Pancreas (tissue), 10 donors: ENCODE measurements at regions not wholly inside any gene's neighbourhood (a gene's known extent, or its start where the extent isn't known, plus 50 kb on each side); places are given as distances from the start of the nearest gene placed in this dataset.

Experiments
- ATAC-seq, 4 donors: fragments of 200-7000 bp; cut with Tn5 transposase; one replicate each; pipeline versions ENCODE4 v1.8.0 to v1.9.1; 2020; ENCODE audit warnings: mild to moderate bottlenecking in 4 of 4, moderate library complexity in 4 of 4
- DNase-seq, 6 donors: peaks; one replicate each; pipeline ENCODE4 v3.0.0-alpha.2; 2020
- FAIRE-seq: peaks from 2 replicates; lab custom pipeline; 2012; peaks lifted over from hg19 to GRCh38; lab: Jason Lieb, UNC
- H3K27ac ChIP-seq, 4 donors: fragments of 200-600 bp; sonication (generic); 1 replicate in 3 of 4; 2 replicates in 1 of 4; pipeline versions ENCODE4 v1.5.0 to v1.8.0; 2020
- H3K27me3 ChIP-seq, 4 donors: fragments of 200-600 bp; one replicate each; pipeline ENCODE4 v1.8.0; 2021
- H3K36me3 ChIP-seq, 3 donors: fragments of 200-600 bp; sonication (generic) in 1 of 3; one replicate each; pipeline versions ENCODE4 v1.5.0 to v1.8.0; 2020 to 2021
- H3K4me1 ChIP-seq, 3 donors: fragments of 200-600 bp; one replicate each; pipeline ENCODE4 v1.8.0; 2021
- H3K4me3 ChIP-seq, 4 donors: fragments of 200-600 bp; sonication (generic) in 2 of 4; one replicate each; pipeline versions ENCODE4 v1.5.0 to v1.8.0; 2020 to 2021
- H3K9me3 ChIP-seq, 4 donors: fragments of 200-600 bp; one replicate each; pipeline ENCODE4 v1.8.0; 2021
- WGBS, 2 donors: extraction: QIAGEN DNeasy Blood & Tissue Kit; methylation state at CpG; one replicate each; pipeline ENCODE4 v1.1.7; 2013; 5-methylcytosine and 5-hydroxymethylcytosine counted together
- intact Hi-C, 3 donors: fragments of 100-400 bp; cut with DNase I; formaldehyde crosslinking; loops; one replicate each; pipeline versions ENCODE4 v1.11.1 to v1.14.2; 2022
- TF ChIP-seq, protein P1 (sequence below), 4 donors: fragments of 200-600 bp; sonication (generic) in 3 of 4; IDR thresholded peaks; one replicate each; pipeline versions ENCODE4 v1.5.0 to v1.8.0; 2021; ENCODE audit warnings: antibody characterized with exemption in 4 of 4
- donor health status: healthy with polysubstance abuse.
- donor health status: DM: no; HTN: no; CAD: no; lungs with moderate emphysema.
- donor health status: DM: no; HTN: no; CAD: no.
- donor health status: control.
- donor health status: control.
- donor health status: Bipolar disorder and iron deficiency.
- donor health status: DM: yes; HTN: yes; CAD: no.
- donor health status: DM: no; HTN: no; CAD: no.
- donor health status: DM: no; HTN: no; CAD: no.
- donor health status: DM: yes; HTN: yes; CAD: no.

GRCh38 chr2:236870370-236870769, 215.3 kb upstream of the COPS8 start:
- 45 to 59% methylated on average over 4 of the region's 4 CpGs for WGBS, 2 donors
- H3K9me3 ChIP-seq, result no peaks in the 10 kb centered on the region
- H3K36me3 ChIP-seq, result no peaks in the 10 kb centered on the region
- H3K27ac ChIP-seq, result no peak overlapping the region
- no peak overlapping the region for H3K4me3 ChIP-seq
- TF ChIP-seq, protein P1, sequence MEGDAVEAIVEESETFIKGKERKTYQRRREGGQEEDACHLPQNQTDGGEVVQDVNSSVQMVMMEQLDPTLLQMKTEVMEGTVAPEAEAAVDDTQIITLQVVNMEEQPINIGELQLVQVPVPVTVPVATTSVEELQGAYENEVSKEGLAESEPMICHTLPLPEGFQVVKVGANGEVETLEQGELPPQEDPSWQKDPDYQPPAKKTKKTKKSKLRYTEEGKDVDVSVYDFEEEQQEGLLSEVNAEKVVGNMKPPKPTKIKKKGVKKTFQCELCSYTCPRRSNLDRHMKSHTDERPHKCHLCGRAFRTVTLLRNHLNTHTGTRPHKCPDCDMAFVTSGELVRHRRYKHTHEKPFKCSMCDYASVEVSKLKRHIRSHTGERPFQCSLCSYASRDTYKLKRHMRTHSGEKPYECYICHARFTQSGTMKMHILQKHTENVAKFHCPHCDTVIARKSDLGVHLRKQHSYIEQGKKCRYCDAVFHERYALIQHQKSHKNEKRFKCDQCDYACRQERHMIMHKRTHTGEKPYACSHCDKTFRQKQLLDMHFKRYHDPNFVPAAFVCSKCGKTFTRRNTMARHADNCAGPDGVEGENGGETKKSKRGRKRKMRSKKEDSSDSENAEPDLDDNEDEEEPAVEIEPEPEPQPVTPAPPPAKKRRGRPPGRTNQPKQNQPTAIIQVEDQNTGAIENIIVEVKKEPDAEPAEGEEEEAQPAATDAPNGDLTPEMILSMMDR (IDR thresholded peaks at IDR 0.05), result no peak
- intact Hi-C loops, result no loop called here
- H3K27me3 ChIP-seq, result no peaks in the 10 kb centered on the region
- H3K4me1 ChIP-seq, result peaks cover 0 to 16% (median 11%) of the 10 kb centered on the region in 3 donors
- ATAC-seq (peak in 1 of 4 donors; percentile 25), FAIRE-seq (no peak), DNase-seq (no peak)

GRCh38 chr2:236871500-236872001, 214.1 kb upstream of the COPS8 start:
- Histone ChIP-seq H3K9me3 (no peaks in the 10 kb centered on the region), H3K4me3 (no peak overlapping the region), H3K4me1 (peaks cover 0 to 16% (median 11%) of the 10 kb centered on the region in 3 donors), H3K27me3 (no peaks in the 10 kb centered on the region), H3K27ac (peak overlapping the region in 1 of 4 donors; percentile 2), H3K36me3 (no peaks in the 10 kb centered on the region)
- FAIRE-seq (no peak), DNase-seq (peak in 1 of 6 donors; percentile 45), ATAC-seq (peak; percentile 24 to 84 (median 69))
- 75 to 76% methylated on average over 6 of the region's 6 CpGs for WGBS, 2 donors
- TF ChIP-seq, protein P1 (IDR thresholded peaks at IDR 0.05), result no peak
- intact Hi-C loops, result no loop called here

- 45 to 53% methylated on average over 4 of the region's 4 CpGs for WGBS, 2 donors
- ATAC-seq (peak in 3 of 4 donors; percentile 35 to 63 (median 47)), FAIRE-seq (no peak), DNase-seq (no peak)
- no peaks in the 10 kb centered on the region for H3K36me3 ChIP-seq
- intact Hi-C loops, result no loop called here
- peak overlapping the region in 1 of 4 donors; percentile 2 for H3K27ac ChIP-seq
- peaks cover 0 to 16% (median 11%) of the 10 kb centered on the region in 3 donors for H3K4me1 ChIP-seq
- H3K4me3 ChIP-seq, result no peak overlapping the region
- no peaks in the 10 kb centered on the region for H3K9me3 ChIP-seq
- TF ChIP-seq, protein P1 (IDR thresholded peaks at IDR 0.05), result no peak
- no peaks in the 10 kb centered on the region for H3K27me3 ChIP-seq
Observed at GRCh38 chr2:236872015-236872414, 213.7 kb upstream of the COPS8 start.

DNA sequence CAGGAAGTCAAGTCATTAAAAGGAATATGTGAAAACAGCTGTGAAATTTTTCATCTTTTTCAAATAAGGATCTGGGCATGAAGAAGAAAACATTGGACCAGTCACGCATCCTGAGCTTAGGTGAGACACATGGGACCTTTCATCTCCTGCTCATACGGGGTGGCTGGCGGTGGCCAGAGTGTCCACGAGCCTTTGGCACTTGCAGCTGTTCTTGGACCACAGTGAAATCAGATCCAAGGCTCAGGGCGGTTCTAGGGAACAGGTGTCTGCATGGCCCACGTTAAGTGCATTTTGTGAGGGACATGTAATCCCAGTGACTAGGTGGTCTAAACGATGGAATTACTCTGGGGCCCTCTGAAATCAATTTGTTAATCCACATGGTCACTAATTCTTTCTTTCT, 212.7 kb upstream of the COPS8 start:
- intact Hi-C loops, result no loop called here
- Histone ChIP-seq H3K27me3 (no peaks in the 10 kb centered on the region), H3K4me3 (no peak overlapping the region), H3K36me3 (no peaks in the 10 kb centered on the region), H3K27ac (no peak overlapping the region), H3K9me3 (no peaks in the 10 kb centered on the region), H3K4me1 (peaks cover 0 to 16% (median 11%) of the 10 kb centered on the region in 3 donors)
- FAIRE-seq, result no peak
- no peak for ATAC-seq
- DNase-seq, result no peak
- TF ChIP-seq, protein P1 (IDR thresholded peaks at IDR 0.05), result no peak
- 95 to 96% methylated on average over 7 of the region's 7 CpGs for WGBS, 2 donors

GRCh38 chr2:236873636-236874035, 212.1 kb upstream of the COPS8 start:
- 49 to 55% methylated on average over 4 of the region's 4 CpGs for WGBS, 2 donors
- TF ChIP-seq, protein P1 (IDR thresholded peaks at IDR 0.05), result no peak

More at GRCh38 chr2:236873636-236874035, 212.1 kb upstream of the COPS8 start:
- intact Hi-C loops, result no loop called here
- Histone ChIP-seq H3K4me1 (peaks cover 0 to 16% (median 11%) of the 10 kb centered on the region in 3 donors), H3K4me3 (no peak overlapping the region), H3K9me3 (no peaks in the 10 kb centered on the region), H3K27me3 (no peaks in the 10 kb centered on the region), H3K27ac (no peak overlapping the region), H3K36me3 (no peaks in the 10 kb centered on the region)
- ATAC-seq (no peak), FAIRE-seq (no peak), DNase-seq (no peak)
